ENCODE measurements at regions not wholly inside any gene's neighbourhood (a gene's known extent, or its start where the extent isn't known, plus 50 kb on each side); places are given as distances from the start of the nearest gene placed in this dataset.

DNA sequence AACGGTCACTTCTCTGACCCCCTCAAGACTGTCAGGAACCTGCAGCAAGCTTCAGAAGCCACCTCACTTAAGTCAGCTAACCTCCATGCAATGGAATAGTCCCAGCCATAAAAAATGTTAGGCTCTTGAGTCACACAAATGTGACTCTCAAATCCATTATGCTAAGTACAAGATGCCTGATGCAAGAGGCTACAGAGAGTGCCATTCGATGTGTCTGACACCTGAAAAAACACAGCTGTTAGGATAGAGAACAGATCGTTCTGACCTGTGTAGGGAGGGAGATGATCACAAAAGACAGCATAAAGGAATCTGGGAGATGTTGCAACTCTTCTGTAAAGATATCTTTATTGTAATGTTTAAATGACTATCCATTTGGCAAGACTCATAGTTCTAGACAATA is 712.4 kb downstream of the TBC1D22A start:
- H3K4me3 ChIP-seq (ENCODE audit: low read depth, low read length): no peak overlapping the region

DNA sequence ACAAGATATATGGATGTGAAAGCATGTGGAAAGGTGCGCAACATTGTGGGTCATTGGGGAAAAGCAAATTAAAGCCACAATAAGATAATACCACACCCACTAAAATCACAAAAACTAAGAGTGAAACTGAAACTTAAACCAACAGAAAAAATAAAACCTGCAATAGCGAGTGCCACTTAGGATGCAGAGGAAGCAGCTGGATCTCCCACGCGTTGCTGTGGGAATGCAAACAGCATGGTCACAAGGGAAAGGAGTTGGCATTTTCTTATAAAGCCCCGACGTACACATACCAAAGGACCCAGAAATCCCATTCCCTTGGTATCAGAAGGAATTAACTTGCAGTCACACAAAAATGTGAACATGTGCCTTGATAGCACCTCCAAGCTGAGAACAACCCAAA is 712.0 kb downstream of the TBC1D22A start:
- H3K4me3 ChIP-seq (ENCODE audit: low read depth, low read length): no peak overlapping the region

DNA sequence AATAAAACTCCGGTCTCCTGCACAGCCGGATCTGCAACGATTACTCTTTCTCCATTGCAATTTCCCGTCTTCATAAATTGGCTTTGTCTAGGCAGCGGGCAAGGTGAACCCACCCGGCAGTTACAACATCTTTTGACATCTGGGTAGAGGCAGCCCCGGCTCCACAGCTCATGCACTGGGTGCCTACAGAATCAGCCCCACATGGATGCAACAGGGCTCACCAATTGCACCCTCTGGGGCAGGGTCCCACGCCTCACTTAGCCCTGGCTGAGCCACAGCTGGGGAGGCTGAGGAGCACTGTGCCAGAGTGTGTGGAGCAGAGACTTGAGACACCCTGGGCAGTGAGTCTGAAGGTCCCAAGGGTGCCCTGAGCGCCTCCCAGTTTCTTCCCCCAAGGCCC is 710.2 kb downstream of the TBC1D22A start:
- H3K4me3 ChIP-seq (ENCODE audit: low read depth, low read length): no peak overlapping the region

DNA sequence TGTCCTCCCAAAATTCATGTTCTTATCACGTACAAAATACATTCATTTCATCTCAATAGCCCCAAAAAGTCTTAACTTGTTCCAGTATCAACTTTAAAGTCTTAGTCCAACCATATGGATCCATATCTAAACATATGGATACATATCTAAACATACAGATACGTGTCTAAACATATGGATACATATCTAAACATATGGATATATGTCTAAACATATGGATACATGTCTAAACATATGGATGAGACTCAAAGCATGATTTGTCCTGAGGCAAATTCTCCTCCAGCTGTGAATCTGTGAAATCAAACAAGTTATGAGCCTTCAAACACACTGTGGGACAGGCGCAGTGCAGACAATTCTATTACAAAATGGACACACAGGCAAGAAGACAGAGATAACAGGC is 709.0 kb downstream of the TBC1D22A start:
- H3K4me3 ChIP-seq (ENCODE audit: low read depth, low read length): no peak overlapping the region

DNA sequence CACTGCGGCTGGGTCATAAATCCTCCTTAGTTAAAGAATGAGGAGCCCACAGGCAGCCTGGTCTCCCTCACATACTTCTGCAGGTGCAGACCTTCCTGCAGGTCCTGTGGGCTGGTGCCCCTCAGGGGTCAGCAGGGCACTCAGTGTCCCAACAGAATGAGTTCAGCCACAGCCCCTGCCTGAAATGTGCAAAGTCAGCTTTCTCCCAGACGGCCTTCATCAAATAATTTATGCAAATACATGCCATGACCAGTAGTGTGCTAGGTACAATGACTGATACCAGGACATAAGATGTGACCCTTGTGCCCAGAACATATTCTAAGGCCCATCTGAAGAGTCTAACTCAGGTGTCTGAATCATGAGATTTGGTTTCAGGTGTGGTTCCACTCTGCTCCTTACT is 703.4 kb downstream of the TBC1D22A start:
- H3K4me3 ChIP-seq (ENCODE audit: low read depth, low read length): no peak overlapping the region

DNA sequence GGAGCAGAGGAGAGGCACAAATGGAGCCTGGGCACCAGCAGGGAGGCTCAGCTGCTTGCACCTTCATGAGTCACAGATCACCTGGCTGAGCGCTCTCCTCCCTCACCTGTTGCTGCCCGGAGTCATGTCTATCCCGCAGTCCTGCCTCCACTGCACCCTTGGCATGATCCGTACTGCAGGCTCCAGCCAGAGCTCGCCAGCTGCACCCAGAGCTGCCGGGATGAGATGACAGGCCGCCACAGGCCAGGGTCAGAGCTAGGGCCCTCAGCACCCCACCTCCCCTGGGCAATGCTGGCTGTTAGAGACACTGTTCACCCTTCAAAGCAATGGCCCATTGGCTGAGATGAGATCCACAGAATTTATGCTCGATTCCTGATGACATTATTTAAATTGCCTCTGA is 702.8 kb downstream of the TBC1D22A start:
- no peak overlapping the region for H3K4me3 ChIP-seq (ENCODE audit: low read depth, low read length)

DNA sequence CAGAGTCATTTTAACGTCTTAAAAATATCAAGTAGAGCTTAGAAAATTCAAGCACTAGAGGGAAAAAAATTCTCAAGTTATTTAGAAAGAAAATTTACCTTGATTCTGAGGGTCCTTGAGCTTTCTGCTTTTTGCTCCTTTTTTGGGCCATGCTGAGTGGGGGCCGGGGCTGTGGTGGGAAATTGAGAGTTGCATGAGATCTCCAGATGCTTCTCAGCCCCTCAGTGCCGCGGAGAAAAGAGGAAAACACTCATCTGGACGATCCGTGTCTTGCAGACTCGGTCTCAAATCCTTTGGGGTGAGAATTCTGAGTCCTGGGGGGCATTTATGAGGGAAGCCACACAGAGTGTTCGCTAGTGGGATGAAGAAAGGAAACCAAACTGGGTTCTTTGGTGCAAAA is 700.8 kb downstream of the TBC1D22A start:
- H3K4me3 ChIP-seq (ENCODE audit: low read depth, low read length): no peak overlapping the region

DNA sequence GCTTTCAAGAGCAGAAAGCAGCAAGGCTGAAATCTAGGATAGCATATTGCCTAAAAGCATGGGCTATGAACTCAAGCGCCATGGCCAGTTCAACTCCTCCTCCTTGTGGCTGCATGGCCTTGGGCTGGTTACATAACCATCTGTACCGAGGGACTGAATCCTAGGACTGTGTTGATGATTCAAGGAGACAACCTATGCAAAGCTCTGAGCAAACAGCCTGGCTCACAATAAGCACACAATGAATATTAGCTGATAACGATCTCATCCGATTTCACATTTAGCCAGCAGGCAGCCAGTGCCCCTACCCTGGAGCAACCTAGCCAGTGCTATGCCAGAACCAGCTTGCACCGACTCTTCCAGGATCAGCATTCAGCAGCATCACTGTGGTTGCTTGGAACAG is 698.4 kb downstream of the TBC1D22A start:
- no peak overlapping the region for H3K4me3 ChIP-seq (ENCODE audit: low read depth, low read length)

DNA sequence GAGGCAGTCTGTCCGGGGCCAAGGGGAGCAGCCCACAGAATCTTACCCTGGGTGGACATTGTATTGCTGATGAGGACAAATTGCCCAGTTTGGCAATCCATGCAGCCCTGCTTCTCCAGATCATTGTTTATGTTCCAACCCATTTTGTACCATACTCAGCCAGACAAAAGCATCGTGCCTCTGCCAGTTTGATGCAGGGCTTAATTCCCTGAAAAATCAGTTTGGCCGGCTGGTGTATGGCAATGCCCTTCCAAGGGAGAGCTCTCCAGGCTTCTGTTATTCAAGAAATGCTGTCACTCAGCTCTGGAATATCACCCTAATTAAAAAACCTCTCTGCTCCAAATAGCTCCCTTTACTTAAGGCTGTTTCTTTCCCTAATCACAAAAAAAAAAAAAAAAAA is 697.7 kb downstream of the TBC1D22A start:
- no peak overlapping the region for H3K4me3 ChIP-seq (ENCODE audit: low read depth, low read length)

DNA sequence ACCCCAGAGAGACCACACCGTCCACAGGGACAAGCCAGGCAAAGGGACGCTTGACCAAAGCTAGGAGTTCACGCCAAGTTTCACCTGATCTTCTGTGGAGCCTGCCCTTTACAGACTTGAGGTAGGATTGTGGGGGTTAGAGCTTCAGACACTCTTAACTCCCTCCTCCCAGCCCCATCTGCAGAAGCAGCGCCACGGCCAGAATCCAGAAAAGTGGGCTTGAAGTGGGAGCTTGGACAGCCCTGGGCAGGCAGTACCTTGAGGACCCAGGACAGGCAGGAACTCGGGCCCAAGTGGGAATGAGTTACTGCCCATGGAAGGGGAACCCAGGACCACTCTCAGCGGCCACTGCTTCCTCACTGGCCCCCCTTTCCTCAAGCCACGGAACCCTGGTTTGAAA is 695.9 kb downstream of the TBC1D22A start:
- H3K4me3 ChIP-seq (ENCODE audit: low read depth, low read length): no peak overlapping the region

DNA sequence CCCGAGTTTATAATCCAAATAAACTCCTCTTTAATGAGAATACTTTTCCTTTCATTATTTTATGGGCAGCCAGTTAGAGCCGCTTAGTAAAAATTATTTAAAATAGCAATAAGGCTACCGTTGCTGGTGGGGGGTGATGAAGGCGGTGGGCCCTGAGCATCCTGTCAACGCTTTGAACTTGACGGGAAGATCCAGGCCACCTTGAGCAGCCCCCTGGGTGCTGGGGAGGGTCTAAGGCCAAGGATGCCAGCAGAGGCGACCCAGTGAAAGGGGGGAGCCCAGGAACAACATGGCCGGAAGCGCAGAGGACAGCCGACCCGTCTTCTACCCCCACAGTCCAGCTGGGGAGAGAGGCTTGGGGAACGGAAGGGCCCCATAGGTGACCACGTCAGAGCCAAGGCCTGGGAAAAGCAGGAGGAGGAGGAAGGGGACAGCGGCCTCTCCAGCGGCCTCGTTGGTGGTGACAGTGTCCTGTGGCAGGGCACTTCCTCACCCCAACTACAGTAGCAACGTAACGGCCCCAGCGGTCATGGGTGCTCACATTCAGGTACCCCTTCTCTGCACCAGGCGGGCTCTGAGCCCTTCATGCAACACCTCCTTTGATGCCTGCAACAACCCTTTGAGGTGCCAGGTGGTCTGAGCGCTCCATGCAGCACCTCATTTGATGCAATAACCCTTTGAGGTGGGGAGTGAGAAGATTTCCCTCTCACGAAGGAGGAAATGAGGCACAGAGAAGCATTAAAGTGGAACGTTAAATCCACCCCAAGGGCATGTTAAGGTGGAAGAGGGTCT is 695.3 kb downstream of the TBC1D22A start:
- no peak overlapping the region for H3K4me3 ChIP-seq (ENCODE audit: low read depth, low read length)

DNA sequence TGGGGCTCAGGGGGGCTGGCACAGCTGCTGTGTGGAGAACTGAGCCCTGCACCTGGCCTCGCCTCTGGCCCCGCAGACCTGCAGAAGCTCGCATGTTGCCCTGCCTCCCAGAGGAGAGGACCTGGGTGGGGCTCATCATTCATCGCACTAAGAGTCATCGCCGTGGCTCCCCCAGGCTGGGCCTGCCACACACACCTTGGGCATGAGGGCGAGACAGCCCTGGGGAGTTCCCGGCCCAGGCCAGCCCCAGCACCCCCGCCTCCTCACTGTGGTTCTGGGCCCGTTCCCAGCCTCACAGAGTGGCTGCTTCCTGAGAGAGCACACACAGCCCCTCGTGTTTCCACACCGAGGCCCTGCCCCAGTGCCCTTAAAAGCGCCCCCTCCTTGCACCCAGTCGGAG is 694.6 kb downstream of the TBC1D22A start:
- H3K4me3 ChIP-seq (ENCODE audit: low read depth, low read length): no peak overlapping the region

DNA sequence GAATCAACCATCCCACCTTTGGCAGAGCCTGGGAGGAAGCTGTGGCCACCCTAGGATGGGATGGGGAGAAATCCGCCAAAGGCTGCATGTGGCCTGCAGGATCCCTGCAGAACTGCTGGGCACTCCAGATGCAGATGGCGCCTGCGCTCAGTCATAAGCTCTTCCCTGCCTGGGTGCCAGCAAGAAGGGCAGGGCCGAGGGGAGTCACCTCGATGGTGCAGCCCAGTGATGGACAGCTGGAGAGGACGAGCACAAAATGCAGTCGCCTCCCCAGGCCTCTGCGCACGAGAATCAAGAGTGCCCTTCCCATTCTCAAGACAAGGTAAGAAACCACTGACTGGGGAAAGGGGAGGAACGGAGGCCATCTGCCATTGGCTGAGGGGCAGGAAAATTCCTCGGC is 693.6 kb downstream of the TBC1D22A start:
- H3K4me3 ChIP-seq (ENCODE audit: low read depth, low read length): no peak overlapping the region

DNA sequence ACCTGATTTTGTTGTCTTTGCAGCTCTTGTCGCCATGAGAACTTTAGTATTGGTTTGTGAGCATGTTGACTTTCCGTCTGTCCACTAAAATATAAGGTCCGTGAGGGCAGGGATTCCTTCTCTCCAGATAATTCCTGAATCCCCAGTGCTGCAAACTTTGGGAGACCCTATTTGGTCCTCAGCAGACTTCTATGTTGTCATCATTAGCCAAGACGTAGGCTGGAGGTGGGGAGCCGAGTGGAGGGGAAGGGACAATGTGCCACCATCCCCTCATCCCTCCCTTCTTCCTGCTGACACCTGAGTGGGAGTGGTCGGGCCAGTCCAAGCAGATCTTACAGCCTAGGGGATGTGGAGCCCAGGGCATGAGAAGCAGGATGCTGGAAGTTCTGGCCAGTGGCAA is 690.6 kb downstream of the TBC1D22A start:
- no peak overlapping the region for H3K4me3 ChIP-seq (ENCODE audit: low read depth, low read length)

DNA sequence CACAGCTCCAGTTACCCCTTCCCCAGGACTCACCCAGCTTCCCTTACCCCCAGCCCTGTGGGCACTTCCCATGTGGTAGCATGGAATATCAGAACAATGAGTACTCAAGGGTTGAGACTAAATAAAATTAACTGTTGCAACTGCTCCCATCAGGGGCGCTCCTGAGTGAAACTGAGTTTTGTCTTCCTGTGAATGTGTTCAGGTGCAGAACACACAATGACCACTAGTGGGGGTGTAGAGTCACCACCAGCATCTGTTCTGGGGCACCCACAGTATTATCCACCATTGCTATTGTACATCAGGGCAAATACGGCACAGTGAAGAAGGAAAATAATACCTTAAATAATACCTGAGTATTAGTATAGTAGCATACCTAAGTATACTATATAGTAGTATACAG is 689.7 kb downstream of the TBC1D22A start:
- no peak overlapping the region for H3K4me3 ChIP-seq (ENCODE audit: low read depth, low read length)

DNA sequence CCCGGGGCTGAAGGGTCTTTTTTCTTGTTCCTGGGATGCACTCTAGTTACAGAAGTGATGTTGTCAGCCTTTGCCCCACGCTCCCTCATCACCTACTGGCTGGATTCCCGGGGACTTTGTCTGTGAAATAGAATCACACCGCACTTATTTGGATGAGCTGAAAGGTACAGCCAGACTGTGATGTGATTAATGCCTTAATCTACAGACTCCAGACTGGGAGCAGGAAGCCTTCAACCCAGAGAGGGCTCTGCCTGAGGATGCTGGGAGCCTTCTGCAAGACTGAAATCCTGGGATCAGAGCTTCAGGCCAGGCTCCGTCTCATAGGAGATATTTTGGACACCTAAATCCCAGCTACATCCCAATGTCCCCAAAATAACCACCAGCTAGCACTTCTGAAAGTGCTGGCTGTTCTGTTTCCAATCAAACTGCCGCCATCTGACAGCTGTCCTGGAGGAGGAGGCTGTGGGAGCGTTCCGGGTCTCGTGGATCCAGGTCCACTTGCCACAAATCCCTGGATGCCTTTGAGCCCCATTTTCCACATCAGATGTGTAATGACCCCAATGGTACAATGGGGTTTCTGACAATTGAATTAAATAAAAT is 688.5 kb downstream of the TBC1D22A start:
- no peak overlapping the region for H3K4me3 ChIP-seq (ENCODE audit: low read depth, low read length)

DNA sequence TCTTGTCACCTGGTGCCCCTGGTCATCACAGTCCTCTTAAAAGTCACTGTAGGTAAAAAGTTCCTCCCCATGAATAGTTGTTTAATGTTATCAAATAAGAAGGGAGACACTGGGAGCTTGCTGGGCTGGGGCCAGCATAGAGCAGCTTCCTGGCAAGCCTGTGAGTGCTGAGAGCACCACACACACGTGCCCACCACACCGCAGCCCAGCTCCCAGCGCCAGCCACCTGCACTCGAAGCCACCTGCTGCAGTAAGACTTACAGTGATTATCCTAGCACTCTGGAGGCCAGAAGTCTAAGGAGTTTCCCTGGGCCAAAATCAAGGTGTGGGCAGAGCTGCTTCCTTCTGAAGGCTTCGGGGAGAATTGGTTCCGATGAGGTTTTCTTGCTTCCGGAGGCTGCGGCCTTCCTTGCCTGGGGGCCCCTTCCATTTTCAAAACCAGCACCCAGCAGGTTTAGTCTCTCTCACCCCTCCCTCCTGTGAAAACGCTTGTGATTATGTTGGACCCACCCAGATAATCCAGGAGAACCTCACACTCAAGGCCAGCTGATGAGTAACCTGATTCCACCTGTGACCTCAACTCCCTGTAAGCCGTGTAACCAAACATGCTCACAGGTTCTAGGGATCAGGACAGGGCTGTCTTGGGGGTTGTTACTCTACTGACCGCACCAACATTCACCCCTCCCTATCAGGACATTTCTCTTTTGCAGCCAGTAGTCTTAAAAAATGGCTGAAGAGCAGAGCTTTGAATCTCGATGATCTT is 687.2 kb downstream of the TBC1D22A start:
- H3K4me3 ChIP-seq (ENCODE audit: low read depth, low read length): no peak overlapping the region

DNA sequence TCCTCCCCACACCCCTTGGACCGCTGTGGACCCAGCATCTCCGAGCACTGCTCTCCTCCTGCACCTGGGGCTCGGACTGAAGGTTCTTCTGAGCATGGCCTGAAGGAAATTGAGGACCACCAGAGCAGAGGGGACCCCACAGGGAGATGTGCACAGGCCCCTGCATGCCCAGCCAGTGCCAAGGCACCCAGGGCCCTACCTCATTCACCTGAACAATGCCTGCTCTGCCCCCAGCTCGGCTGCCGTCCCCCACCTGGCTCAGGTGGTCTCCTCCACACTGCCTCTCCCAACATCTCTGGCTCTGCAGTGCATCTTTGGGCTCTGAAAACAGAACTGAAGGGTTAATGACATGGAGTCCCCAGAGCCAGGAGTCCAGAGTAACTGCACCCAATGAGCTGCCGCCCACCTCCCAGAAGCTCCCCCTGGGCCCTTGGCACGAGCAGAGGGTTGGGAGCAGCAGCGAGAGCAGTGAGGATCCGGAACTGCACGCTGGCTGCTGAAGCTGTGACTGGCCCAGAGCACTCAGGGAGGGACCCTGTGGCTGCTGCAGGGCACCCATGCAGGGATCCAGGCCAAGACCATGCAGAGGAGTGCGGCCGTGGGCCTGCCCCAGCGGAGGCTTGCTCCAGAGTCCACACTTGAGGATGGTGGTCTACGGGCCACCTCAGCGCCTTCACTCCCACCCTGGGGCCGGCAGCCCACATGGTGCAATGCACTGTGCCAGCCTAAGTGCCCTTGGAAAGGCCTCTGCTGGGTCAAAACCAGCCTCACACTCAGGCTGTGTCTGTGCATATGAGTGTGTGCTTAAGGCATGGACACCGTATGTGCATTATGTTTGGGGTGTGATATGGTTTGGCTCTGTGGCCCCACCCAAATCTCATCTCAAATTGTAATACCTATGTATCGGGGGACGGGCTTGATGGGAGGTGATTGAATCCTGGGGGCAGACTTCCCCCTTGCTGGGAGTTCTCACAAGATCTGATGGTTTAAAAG is 686.1 kb downstream of the TBC1D22A start:
- no peak overlapping the region for H3K4me3 ChIP-seq (ENCODE audit: low read depth, low read length)

DNA sequence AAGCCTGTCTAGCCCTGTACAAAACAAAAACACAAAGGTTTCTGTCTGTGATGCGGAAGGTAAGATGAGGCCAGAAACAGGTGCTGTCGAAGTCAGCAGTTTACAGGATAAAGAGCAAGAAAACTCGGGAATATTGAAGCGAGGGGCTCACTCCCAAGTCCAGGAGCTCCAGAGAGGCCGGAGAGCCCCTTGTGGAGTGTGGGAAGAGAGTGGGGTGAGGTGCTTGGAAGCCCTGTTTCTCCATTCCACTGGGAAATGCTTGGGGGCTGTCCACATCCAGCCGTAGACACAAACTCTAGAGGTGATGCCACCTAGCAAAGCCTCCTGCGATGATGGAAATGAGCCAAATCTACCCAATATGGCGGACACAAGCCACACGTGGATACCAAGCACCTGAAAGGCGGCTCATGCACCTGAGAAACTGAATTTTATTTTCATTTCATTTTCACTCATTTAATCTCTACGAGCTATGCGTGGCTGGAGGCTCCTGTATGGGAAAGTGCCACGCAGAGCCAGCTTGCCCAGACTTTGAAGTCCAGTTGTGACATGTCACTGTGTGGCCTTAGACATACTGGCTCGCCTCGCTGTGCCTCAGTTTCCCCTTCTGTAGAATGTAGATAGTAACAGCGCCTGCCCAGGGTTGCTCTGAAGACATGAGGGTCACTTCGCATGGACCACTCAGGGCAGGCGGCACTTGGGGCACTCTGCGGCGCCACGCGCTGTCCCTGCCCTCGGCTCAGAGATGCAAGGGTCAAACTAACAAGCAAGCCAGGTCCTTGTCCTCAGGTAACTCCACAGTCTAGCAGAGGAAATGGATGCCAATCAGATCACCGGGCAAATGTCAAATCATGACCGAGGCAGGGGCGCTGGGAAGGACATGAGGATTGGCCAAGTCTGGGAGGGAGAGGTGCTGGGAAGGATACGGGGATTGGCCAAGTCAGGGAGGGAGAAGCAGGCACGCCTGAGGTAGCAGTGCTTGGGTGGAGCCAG is 684.7 kb downstream of the TBC1D22A start:
- no peak overlapping the region for H3K4me3 ChIP-seq (ENCODE audit: low read depth, low read length)

DNA sequence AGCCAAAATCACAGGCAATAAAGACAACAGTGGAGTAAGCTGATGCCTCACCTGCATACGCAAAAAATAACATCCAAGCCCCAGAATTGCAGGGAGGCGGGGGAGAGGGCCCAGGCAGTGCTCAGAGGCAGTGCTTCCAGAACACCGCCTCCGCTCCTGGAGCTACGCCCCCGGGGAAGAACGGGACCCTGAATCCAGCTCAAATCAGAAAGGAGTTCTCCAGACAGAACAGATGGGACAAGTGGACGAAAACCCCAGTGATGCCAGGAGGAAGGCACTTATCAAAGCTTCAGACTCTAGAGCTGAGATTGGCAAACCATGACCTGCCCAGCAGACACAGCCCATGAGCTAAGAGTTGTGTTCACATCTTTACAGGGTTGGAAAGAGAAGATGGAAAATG is 683.9 kb downstream of the TBC1D22A start:
- H3K4me3 ChIP-seq (ENCODE audit: low read depth, low read length): no peak overlapping the region
